ENCODE measurements at regions not wholly inside any gene's neighbourhood (a gene's known extent, or its start where the extent isn't known, plus 50 kb on each side); places are given as distances from the start of the nearest gene placed in this dataset.

DNA sequence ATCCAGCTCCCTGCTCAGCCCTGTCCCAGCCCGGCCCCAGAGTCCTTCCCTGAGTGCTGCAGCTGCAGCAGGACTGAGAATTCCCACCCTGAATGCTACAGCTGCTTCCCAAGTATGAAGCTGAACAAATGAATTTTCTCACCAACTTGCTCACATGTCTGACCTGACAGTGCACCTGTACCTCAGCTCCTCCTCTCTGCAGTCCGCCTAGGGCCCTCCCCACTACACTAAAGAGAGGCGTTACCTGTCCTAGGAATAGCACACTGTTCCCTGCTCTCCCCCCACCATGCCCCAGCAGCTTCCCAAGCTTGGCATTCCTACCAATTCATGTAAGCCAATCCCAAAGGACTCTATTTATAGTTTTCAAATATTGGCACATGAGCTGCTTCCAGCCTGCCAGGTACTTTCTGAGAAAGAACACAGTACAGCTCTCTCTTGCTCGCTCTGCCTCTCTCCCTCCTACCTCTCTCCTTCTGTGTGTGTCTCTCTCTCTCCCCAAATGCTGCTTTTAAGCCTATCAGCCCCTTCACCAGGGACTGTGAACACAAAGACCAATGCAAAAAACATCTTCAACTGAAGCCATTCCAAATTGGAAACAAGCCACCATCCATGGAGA is 400.1 kb downstream of the TNS3 start:
- H3K79me2 ChIP-seq (ENCODE audit: control insufficient read depth in 1 of 2, insufficient read depth in 2 of 2, low read length in 2 of 2), result no peaks in the 10 kb centered on the region
- no peaks in the 10 kb centered on the region for H3K36me3 ChIP-seq (ENCODE audit: control insufficient read depth in 2 of 4, insufficient read depth in 4 of 4, low read length in 3 of 4)
- H4K91ac ChIP-seq (replicated peaks; ENCODE audit: insufficient read length, low read length), result no peak overlapping the region
- no peak overlapping the region for H3K4me2 ChIP-seq (ENCODE audit: insufficient read depth in 1 of 2, low read depth in 2 of 2, low read length in 2 of 2)
- no peak overlapping the region for H3K4ac ChIP-seq (replicated peaks; ENCODE audit: insufficient read length, low read depth, low read length)
- DNase-seq (ENCODE audit: low read depth in 1 of 2, low spot score in 2 of 2) (no peak), FAIRE-seq (no peak)
- no peaks in the 10 kb centered on the region for H3K27me3 ChIP-seq (replicated peaks in 1 of 4; ENCODE audit: control insufficient read depth in 3 of 4, extremely low read depth in 1 of 4, insufficient read depth in 3 of 4, low read length in 3 of 4)
- H3K9ac ChIP-seq (replicated peaks in 1 of 4; ENCODE audit: extremely low read depth in 1 of 4, low read depth in 3 of 4, low read length in 3 of 4), result no peak overlapping the region
- no peak overlapping the region for H3K4me3 ChIP-seq (ENCODE audit: extremely low read depth in 1 of 4, insufficient read depth in 2 of 4, low read depth in 3 of 4, low read length in 4 of 4)
- no peak overlapping the region for H4K5ac ChIP-seq (ENCODE audit: insufficient read length, low read depth, low read length)
- no peak overlapping the region for H2BK5ac ChIP-seq (ENCODE audit: low read depth, low read length)
- no peak overlapping the region for H3K27ac ChIP-seq (ENCODE audit: low read depth, low read length)
- ChIA-PET CTCF (ENCODE audit: partially characterized antibody) (interaction anchor here (0.6 to 6.3 kb wide), 15 partner anchors 10 to 1291 kb away, joined by 3 to 56 read pairs (median 6); partner anchors contain the start of gene IGFBP3), POLR2A (ENCODE audit: partially characterized antibody) (no interaction called here)
- H3K4me1 ChIP-seq (replicated peaks in 1 of 4; ENCODE audit: control insufficient read depth in 3 of 4, insufficient read depth in 4 of 4, low read length in 3 of 4), result peaks cover 0 to 6% (median 0%) of the 10 kb centered on the region in 4 experiments; a peak in 1 of 7 replicates
- H4K8ac ChIP-seq (ENCODE audit: extremely low read depth, insufficient read depth, low read length), result no peak overlapping the region
- H3K23me2 ChIP-seq (ENCODE audit: low read depth, low read length), result no peaks in the 10 kb centered on the region
- H4K20me1 ChIP-seq (replicated peaks in 1 of 2; ENCODE audit: control insufficient read depth in 1 of 2, insufficient read depth in 2 of 2, low read length in 2 of 2), result no peaks in the 10 kb centered on the region
- no peak overlapping the region for H2AFZ ChIP-seq (ENCODE audit: low read length)
- no peak overlapping the region for H3K14ac ChIP-seq (ENCODE audit: insufficient read length)
- H2AK5ac ChIP-seq (ENCODE audit: low read depth, low read length), result no peak overlapping the region
- H3K9me3 ChIP-seq (ENCODE audit: insufficient read depth in 2 of 2, low read depth in 1 of 2, low read length in 1 of 2), result peaks cover 0 to 4% of the 10 kb centered on the region in 2 experiments; a peak in 1 of 4 replicates
- H3K56ac ChIP-seq (replicated peaks; ENCODE audit: insufficient read length, low read depth, low read length), result no peak overlapping the region
- H3K18ac ChIP-seq (ENCODE audit: extremely low read depth, low read length), result no peak overlapping the region; the same call in 1 of the 2 replicates
- no peaks in the 10 kb centered on the region for H3K79me1 ChIP-seq (ENCODE audit: low read depth, low read length)
- no peak overlapping the region for H2BK15ac ChIP-seq (ENCODE audit: low read length)
- H2BK12ac ChIP-seq (ENCODE audit: low read depth, low read length), result no peak overlapping the region
- WGBS, 2 experiments (ENCODE audit: extremely low coverage in 1 of 2, insufficient coverage in 1 of 2, insufficient read length in 1 of 2, insufficient replicate concordance in 2 of 2, low coverage in 1 of 2, low lambda C conversion rate in 2 of 2, missing lambda C conversion rate in 1 of 2), result 92% methylated on average over 4 of the region's 4 CpGs; no CpG with 5 or more reads in 1 of the 2 experiments
- no peak overlapping the region for H2BK20ac ChIP-seq (ENCODE audit: low read length)
- no peak overlapping the region for H2BK120ac ChIP-seq (replicated peaks; ENCODE audit: low read depth, low read length)
- H3K23ac ChIP-seq (ENCODE audit: insufficient read length), result no peak overlapping the region
- TF ChIP-seq RFX5 (IDR thresholded peaks at IDR 0.05; ENCODE audit: borderline replicate concordance, low read depth, low read length) (no peak), ASH2L (IDR thresholded peaks at IDR 0.05; ENCODE audit: low read length) (no peak), RAD21 (IDR thresholded peaks at IDR 0.05 in 1 of 2, conservative IDR thresholded peaks at IDR 0.05 in 1 of 2; ENCODE audit: low read depth in 2 of 2, low read length in 2 of 2) (no peak), HDAC6 (IDR thresholded peaks at IDR 0.05; ENCODE audit: low read depth, low read length) (no peak), TAF1 (IDR thresholded peaks at IDR 0.05; ENCODE audit: low read depth, low read length) (no peak), TEAD4 (IDR thresholded peaks at IDR 0.05; ENCODE audit: low read depth, low read length) (no peak), CBX8 (IDR thresholded peaks at IDR 0.05; ENCODE audit: borderline replicate concordance, low read depth, low read length) (no peak), TBP (IDR thresholded peaks at IDR 0.05; ENCODE audit: low read depth, low read length) (no peak), CHD2 (IDR thresholded peaks at IDR 0.05; ENCODE audit: low read length) (no peak), EZH2 (IDR thresholded peaks at IDR 0.05; ENCODE audit: low read depth, low read length, severe bottlenecking) (no peak), GABPA (IDR thresholded peaks at IDR 0.05; ENCODE audit: borderline replicate concordance, insufficient read depth, low read length) (no peak)
- TF ChIP-seq, protein P1, sequence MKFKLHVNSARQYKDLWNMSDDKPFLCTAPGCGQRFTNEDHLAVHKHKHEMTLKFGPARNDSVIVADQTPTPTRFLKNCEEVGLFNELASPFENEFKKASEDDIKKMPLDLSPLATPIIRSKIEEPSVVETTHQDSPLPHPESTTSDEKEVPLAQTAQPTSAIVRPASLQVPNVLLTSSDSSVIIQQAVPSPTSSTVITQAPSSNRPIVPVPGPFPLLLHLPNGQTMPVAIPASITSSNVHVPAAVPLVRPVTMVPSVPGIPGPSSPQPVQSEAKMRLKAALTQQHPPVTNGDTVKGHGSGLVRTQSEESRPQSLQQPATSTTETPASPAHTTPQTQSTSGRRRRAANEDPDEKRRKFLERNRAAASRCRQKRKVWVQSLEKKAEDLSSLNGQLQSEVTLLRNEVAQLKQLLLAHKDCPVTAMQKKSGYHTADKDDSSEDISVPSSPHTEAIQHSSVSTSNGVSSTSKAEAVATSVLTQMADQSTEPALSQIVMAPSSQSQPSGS (IDR thresholded peaks at IDR 0.05; ENCODE audit: low read length), result no peak

All from H1 (cell line).